ENCODE measurements at regions not wholly inside any gene's neighbourhood (a gene's known extent, or its start where the extent isn't known, plus 50 kb on each side); places are given as distances from the start of the nearest gene placed in this dataset.

DNA sequence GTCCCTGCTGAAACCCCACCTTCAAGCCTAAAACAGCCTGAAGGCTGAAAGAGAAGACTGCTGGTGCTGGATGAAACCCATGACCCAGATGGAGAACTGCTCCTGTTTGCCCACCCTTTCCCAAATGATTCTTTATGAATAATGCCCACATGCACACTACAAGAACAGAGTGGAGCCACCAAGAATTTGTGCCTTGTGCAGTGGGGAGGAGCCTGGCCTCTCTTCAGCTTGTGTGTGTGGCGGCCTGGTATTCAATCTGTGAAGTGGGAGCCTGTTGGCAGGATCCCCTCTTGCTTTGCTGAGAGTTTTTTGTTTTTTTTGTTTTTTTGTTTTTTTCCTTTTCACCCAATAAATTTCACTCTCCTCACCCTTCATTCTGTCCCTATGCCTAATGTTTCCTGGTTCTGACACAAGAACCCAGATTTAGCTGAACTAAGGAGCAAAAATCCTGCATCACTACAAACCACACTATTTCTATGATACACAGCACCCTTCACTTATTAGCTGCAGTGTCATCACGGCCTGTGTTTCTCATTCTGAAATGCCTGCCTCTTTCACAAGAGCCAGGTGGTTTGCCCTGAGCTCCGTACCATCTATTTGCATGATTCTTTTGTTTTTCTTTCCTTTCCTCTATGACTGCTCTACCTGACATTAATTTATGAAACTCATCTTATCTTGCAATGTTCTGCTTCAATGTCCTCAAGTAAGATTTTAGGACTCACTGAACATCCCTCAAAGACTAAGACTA lies 585.5 kb upstream of the ATXN7L3B start:
- TF ChIP-seq, protein P1, sequence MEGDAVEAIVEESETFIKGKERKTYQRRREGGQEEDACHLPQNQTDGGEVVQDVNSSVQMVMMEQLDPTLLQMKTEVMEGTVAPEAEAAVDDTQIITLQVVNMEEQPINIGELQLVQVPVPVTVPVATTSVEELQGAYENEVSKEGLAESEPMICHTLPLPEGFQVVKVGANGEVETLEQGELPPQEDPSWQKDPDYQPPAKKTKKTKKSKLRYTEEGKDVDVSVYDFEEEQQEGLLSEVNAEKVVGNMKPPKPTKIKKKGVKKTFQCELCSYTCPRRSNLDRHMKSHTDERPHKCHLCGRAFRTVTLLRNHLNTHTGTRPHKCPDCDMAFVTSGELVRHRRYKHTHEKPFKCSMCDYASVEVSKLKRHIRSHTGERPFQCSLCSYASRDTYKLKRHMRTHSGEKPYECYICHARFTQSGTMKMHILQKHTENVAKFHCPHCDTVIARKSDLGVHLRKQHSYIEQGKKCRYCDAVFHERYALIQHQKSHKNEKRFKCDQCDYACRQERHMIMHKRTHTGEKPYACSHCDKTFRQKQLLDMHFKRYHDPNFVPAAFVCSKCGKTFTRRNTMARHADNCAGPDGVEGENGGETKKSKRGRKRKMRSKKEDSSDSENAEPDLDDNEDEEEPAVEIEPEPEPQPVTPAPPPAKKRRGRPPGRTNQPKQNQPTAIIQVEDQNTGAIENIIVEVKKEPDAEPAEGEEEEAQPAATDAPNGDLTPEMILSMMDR (IDR thresholded peaks at IDR 0.05; ENCODE audit: low read length), result no peak
- TF ChIP-seq EZH2 (IDR thresholded peaks at IDR 0.05; ENCODE audit: borderline replicate concordance, low read length), result no peak

All from OCI-LY1 (cell line).